Smooth muscle cell (in vitro differentiated cells): ENCODE measurements at regions not wholly inside any gene's neighbourhood (a gene's known extent, or its start where the extent isn't known, plus 50 kb on each side); places are given as distances from the start of the nearest gene placed in this dataset.

ENCODE experiments used
- DNase-seq: peaks from one replicate; lab custom pipeline; 2025; ENCODE audit not compliant: unreplicated experiment; lab: John Stamatoyannopoulos, UW
- H2AFZ ChIP-seq: fragments of 200-600 bp; sonication (generic); 2 replicates; pipeline ENCODE4 v1.6.0; 2016; ENCODE audit warnings: antibody characterized with exemption, low read depth, mild to moderate bottlenecking
- H3F3A ChIP-seq: fragments of 200-600 bp; sonication (generic); 2 replicates; pipeline ENCODE4 v1.6.0; 2017; ENCODE audit warnings: antibody characterized with exemption, low read depth
- H3K27ac ChIP-seq: fragments of 200-600 bp; sonication (generic); 2 replicates; pipeline ENCODE4 v1.5.1; 2016; ENCODE audit warnings: low read depth, mild to moderate bottlenecking
- H3K27me3 ChIP-seq: fragments of 200-600 bp; sonication (generic); 2 replicates; pipeline ENCODE4 v1.6.1; 2016; ENCODE audit warnings: low read depth, mild to moderate bottlenecking
- H3K36me3 ChIP-seq: fragments of 200-600 bp; sonication (generic); 2 replicates; pipeline ENCODE4 v1.5.1; 2016; ENCODE audit warnings: low read depth
- H3K4me1 ChIP-seq: fragments of 200-600 bp; sonication (generic); 2 replicates; pipeline ENCODE4 v1.5.1; 2016; ENCODE audit warnings: low read depth
- H3K4me2 ChIP-seq: fragments of 200-600 bp; sonication (generic); 2 replicates; pipeline ENCODE4 v1.6.0; 2016; ENCODE audit warnings: mild to moderate bottlenecking
- H3K4me3 ChIP-seq: fragments of 200-600 bp; sonication (generic); 2 replicates; pipeline ENCODE4 v1.5.1; 2016; ENCODE audit warnings: mild to moderate bottlenecking
- H3K79me2 ChIP-seq: fragments of 200-600 bp; sonication (generic); 2 replicates; pipeline ENCODE4 v1.6.0; 2016; ENCODE audit warnings: low read depth, mild to moderate bottlenecking
- H3K9ac ChIP-seq: fragments of 200-600 bp; sonication (generic); 2 replicates; pipeline ENCODE4 v1.6.0; 2016; ENCODE audit warnings: low read depth
- H3K9me3 ChIP-seq: fragments of 200-600 bp; sonication (generic); replicated peaks from 2 replicates; pipeline ENCODE4 v1.5.1; 2016; ENCODE audit warnings: low read depth
- H4K20me1 ChIP-seq: fragments of 200-600 bp; sonication (generic); 2 replicates; pipeline ENCODE4 v1.6.0; 2016; ENCODE audit warnings: low read depth
- WGBS: methylation state at CpG from one replicate; pipeline ENCODE4 v1.1.7; 2016; ENCODE audit warnings: low lambda C conversion rate; 5-methylcytosine and 5-hydroxymethylcytosine counted together
- TF ChIP-seq, protein P1 (sequence below): fragments of 200-600 bp; sonication (generic); IDR thresholded peaks from 2 replicates; pipeline ENCODE4 v1.5.1; 2017; ENCODE audit warnings: borderline replicate concordance, mild to moderate bottlenecking, antibody characterized with exemption; ENCODE audit not compliant: insufficient read depth, poor library complexity, severe bottlenecking

DNA sequence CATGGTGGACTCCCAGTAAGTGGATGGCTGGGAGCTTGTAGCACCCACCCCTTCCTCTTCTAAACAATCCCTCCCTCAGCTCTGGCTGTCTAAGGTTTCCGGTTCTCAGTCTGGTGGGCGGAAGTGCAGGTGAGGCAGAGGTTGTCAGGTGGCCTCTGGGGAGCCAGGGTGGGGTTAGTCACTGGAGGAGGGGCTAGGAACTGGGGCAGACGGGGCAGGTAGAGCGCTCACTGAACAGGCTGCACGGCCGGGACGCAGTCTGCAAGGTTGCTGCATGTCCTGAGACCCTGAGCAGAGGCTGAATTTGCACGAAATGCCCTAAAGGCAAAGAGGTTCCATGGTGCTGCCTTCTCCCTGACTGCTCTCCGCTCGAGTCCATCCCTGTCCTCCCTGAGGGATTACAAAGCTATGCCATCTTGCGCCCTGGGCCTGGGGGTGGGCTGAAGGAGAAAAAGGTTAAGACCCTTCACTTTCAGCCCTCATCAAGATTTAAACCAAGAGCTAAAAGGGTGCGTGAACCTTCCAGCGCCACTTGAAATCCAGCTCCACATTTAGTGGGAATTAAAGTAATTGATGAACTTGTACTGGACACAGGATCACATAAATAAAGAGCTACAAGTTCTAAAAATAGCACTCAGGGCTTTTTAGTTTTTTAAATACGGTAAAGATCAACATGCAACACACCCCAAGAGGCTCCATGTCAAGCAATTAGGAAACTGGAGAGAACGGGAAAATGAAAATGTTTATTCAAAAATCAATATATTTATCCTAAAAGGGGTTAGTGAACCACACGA lies 62.3 kb upstream of the CTBP2 start:
- Histone ChIP-seq H3K79me2 (no peaks in the 10 kb centered on the region), H3K27ac (no peak overlapping the region), H2AFZ (no peak overlapping the region), H3K4me3 (no peak overlapping the region), H3F3A (no peaks in the 10 kb centered on the region), H3K4me2 (no peak overlapping the region), H3K36me3 (no peaks in the 10 kb centered on the region), H3K4me1 (no peaks in the 10 kb centered on the region), H3K27me3 (no peaks in the 10 kb centered on the region), H4K20me1 (no peaks in the 10 kb centered on the region), H3K9ac (no peak overlapping the region), H3K9me3 (no peaks in the 10 kb centered on the region)
- 79% methylated on average over 16 of the region's 16 CpGs for WGBS
- no peak for DNase-seq
- TF ChIP-seq, protein P1, sequence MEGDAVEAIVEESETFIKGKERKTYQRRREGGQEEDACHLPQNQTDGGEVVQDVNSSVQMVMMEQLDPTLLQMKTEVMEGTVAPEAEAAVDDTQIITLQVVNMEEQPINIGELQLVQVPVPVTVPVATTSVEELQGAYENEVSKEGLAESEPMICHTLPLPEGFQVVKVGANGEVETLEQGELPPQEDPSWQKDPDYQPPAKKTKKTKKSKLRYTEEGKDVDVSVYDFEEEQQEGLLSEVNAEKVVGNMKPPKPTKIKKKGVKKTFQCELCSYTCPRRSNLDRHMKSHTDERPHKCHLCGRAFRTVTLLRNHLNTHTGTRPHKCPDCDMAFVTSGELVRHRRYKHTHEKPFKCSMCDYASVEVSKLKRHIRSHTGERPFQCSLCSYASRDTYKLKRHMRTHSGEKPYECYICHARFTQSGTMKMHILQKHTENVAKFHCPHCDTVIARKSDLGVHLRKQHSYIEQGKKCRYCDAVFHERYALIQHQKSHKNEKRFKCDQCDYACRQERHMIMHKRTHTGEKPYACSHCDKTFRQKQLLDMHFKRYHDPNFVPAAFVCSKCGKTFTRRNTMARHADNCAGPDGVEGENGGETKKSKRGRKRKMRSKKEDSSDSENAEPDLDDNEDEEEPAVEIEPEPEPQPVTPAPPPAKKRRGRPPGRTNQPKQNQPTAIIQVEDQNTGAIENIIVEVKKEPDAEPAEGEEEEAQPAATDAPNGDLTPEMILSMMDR = no peak

DNA sequence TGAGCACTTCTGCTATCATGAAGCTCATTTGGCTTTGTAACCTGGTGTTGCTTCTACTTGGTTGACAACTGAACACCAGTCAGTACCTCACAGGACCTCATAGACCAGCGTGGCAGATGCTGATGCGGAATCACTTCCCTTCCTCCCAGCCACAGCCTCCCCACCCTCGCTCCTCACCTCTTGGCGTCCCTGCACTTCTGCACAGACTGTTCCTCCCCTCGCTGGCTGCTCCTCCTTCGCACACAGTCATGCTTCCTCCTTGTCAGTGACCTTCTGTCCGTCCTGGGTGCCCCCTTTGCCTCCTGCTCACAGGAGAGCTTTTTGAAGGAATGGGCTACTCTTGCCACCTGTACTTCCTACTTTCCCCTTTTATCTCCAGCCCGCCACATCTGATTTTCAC lies 61.4 kb upstream of the CTBP2 start:
- Histone ChIP-seq H3K9ac (no peak overlapping the region), H3K79me2 (no peaks in the 10 kb centered on the region), H3K4me3 (no peak overlapping the region), H3K27me3 (no peaks in the 10 kb centered on the region), H3F3A (no peaks in the 10 kb centered on the region), H3K36me3 (no peaks in the 10 kb centered on the region), H2AFZ (no peak overlapping the region), H3K4me2 (no peak overlapping the region), H3K9me3 (no peaks in the 10 kb centered on the region), H3K4me1 (no peaks in the 10 kb centered on the region), H4K20me1 (no peaks in the 10 kb centered on the region), H3K27ac (no peak overlapping the region)
- TF ChIP-seq, protein P1 = no peak
- 87% methylated on average over 8 of the region's 8 CpGs for WGBS
- no peak for DNase-seq

DNA sequence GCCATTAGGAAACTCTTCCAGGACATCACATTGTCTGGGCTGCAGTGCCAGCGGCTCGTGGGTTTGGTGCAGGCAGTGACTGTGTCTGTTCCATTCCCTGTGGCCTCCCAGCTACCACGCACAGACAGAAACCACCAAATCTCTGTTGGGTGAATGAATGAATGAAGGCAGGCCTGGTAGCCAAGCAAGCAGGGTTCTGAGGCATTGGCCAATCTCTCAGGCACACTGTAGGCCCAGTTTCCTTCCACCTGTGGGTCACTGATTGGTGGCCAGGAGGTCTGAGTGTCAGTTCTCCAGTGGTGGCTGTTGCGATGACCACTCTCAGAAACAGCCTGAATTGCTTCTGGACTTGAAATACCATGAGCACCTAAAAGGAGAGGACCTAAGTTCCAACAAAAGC lies 59.4 kb upstream of the CTBP2 start:
- no peaks in the 10 kb centered on the region for H3K36me3 ChIP-seq
- TF ChIP-seq, protein P1 = no peak
- H3F3A ChIP-seq = no peaks in the 10 kb centered on the region
- no peaks in the 10 kb centered on the region for H3K9me3 ChIP-seq
- DNase-seq = no peak
- 89% methylated on average over 4 of the region's 4 CpGs for WGBS
- no peak overlapping the region for H2AFZ ChIP-seq
- H3K79me2 ChIP-seq = no peaks in the 10 kb centered on the region
- no peaks in the 10 kb centered on the region for H4K20me1 ChIP-seq
- H3K4me2 ChIP-seq = no peak overlapping the region
- no peak overlapping the region for H3K4me3 ChIP-seq
- no peaks in the 10 kb centered on the region for H3K4me1 ChIP-seq
- H3K27ac ChIP-seq = no peak overlapping the region
- H3K27me3 ChIP-seq = no peaks in the 10 kb centered on the region
- no peak overlapping the region for H3K9ac ChIP-seq

DNA sequence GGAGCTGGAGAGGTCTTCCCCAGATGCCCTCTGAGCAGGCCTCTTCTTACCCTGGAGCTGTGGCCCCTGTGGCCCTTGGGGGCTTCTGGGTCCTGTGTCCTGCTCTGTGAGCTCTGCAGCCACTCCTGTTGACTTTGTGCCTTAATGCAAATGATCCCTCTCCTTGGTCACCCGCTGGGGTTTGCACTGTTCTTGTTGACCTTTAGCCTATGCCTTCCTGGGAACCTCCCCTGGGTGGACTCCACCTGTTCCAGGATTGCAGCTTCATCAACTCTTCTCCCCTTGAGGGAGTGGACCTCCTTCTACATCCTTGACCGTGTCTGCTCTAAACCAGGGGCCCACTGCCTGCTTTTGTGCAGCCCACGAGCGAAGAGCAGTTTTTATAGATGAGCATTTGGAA lies 58.6 kb upstream of the CTBP2 start:
- no peak overlapping the region for H2AFZ ChIP-seq
- H3F3A ChIP-seq = no peaks in the 10 kb centered on the region
- no peak overlapping the region for H3K4me2 ChIP-seq
- H3K27ac ChIP-seq = no peak overlapping the region
- H3K79me2 ChIP-seq = no peaks in the 10 kb centered on the region
- no peaks in the 10 kb centered on the region for H3K27me3 ChIP-seq
- H3K4me3 ChIP-seq = no peak overlapping the region
- H3K9ac ChIP-seq = no peak overlapping the region
- TF ChIP-seq, protein P1 = no peak
- H4K20me1 ChIP-seq = no peaks in the 10 kb centered on the region
- no peak for DNase-seq
- H3K9me3 ChIP-seq = no peaks in the 10 kb centered on the region
- no peaks in the 10 kb centered on the region for H3K36me3 ChIP-seq
- 97% methylated on average over 4 of the region's 4 CpGs for WGBS
- H3K4me1 ChIP-seq = no peaks in the 10 kb centered on the region
